ENCODE measurements at regions not wholly inside any gene's neighbourhood (a gene's known extent, or its start where the extent isn't known, plus 50 kb on each side); places are given as distances from the start of the nearest gene placed in this dataset.

GRCh38 chr9:616694-617093, 224.8 kb upstream of the DMRT1 start:
- TF ChIP-seq TAF1 (IDR thresholded peaks at IDR 0.05; ENCODE audit: low read depth, low read length) (no peak), POLR2AphosphoS5 (IDR thresholded peaks at IDR 0.05; ENCODE audit: low read depth, low read length) (no peak), POLR2A (IDR thresholded peaks at IDR 0.05; ENCODE audit: low read depth, low read length) (no peak), POU2F2 (IDR thresholded peaks at IDR 0.05; ENCODE audit: low read depth, low read length) (no peak)

Measured in GM12891 (cell line).